ENCODE measurements at regions not wholly inside any gene's neighbourhood (a gene's known extent, or its start where the extent isn't known, plus 50 kb on each side); places are given as distances from the start of the nearest gene placed in this dataset.

DNA sequence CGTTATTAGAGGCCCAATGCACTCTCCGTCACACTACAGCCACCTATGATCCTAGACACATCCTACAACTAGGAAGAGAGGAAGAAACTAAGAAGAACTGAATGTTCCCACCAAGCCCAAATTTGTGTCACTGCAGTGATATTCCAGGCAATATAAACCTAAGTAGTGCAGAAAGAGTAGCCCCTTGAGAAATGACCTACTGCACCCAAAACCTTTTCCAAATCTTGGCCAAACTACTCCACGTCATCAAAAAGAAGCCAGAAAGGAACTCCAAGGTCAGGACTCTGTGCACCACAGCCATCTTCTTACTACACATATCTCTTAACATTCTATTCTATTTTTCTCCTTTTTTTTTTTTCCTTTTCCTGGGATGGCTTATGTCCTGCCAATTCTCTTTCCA, 60.2 kb downstream of the ADAMTS1 start:
- no peak for FAIRE-seq
- Histone ChIP-seq H3K4me3 (replicated peaks in 1 of 3; ENCODE audit: insufficient read depth in 1 of 3, low read depth in 1 of 3, low read length in 3 of 3) (no peak overlapping the region), H3K36me3 (ENCODE audit: control insufficient read depth in 2 of 2, extremely low read depth in 1 of 2, insufficient read depth in 2 of 2, low read length in 2 of 2) (no peaks in the 10 kb centered on the region), H3K4me1 (ENCODE audit: control insufficient read depth, extremely low read depth, insufficient read depth, low read length) (no peaks in the 10 kb centered on the region), H2AFZ (ENCODE audit: low read depth, low read length) (no peak overlapping the region), H3K27me3 (ENCODE audit: control insufficient read depth in 2 of 2, insufficient read depth in 2 of 2, low read length in 2 of 2) (peaks cover 2% of the 10 kb centered on the region in 2 experiments), H3K79me2 (ENCODE audit: control insufficient read depth, insufficient read depth, low read length) (no peaks in the 10 kb centered on the region), H3K9me3 (replicated peaks; ENCODE audit: control insufficient read depth, insufficient read depth, low read length) (no peaks in the 10 kb centered on the region), H3K27ac (ENCODE audit: insufficient read depth, low read depth, low read length) (no peak overlapping the region), H3K4me2 (ENCODE audit: insufficient read depth, low read length) (no peak overlapping the region), H3K9me1 (replicated peaks; ENCODE audit: control insufficient read depth, extremely low read depth, insufficient read depth, low read length) (no peaks in the 10 kb centered on the region), H4K20me1 (replicated peaks; ENCODE audit: control insufficient read depth, extremely low read depth, insufficient read depth, low read length) (no peaks in the 10 kb centered on the region), H3K9ac (replicated peaks; ENCODE audit: extremely low read depth, insufficient read depth, low read length) (no peak overlapping the region)
- BruUV-seq (replicated peaks): no TSS peak
- CTCF ChIA-PET: no interaction called here
- dilution Hi-C loops (cut with MboI; ENCODE audit: extremely low pct_ligation_motif_present, low sequenced_read_pairs) (no loop called here), intact Hi-C loops (cut with micrococcal nuclease) (no loop called here)
- POLR2A ChIA-PET: no interaction called here
- TF ChIP-seq MYC (IDR thresholded peaks at IDR 0.05; ENCODE audit: low read depth, low read length) (no peak), FOS (IDR thresholded peaks at IDR 0.05; ENCODE audit: borderline replicate concordance, insufficient read depth, low read length) (no peak), POLR2AphosphoS5 (IDR thresholded peaks at IDR 0.05; ENCODE audit: insufficient read depth, low read depth, low read length) (no peak), MAX (IDR thresholded peaks at IDR 0.05; ENCODE audit: insufficient read depth, insufficient read length) (no peak), EZH2 (IDR thresholded peaks at IDR 0.05; ENCODE audit: borderline replicate concordance, low read depth, low read length, severe bottlenecking) (no peak), JUN (IDR thresholded peaks at IDR 0.05; ENCODE audit: borderline replicate concordance, insufficient read depth, insufficient read length, low read depth) (no peak), POLR2A (IDR thresholded peaks at IDR 0.05; ENCODE audit: low read depth, low read length) (no peak), GATA2 (IDR thresholded peaks at IDR 0.05; ENCODE audit: insufficient read depth, insufficient read length, low read depth, low read length) (no peak)
- no peak for DNase-seq (ENCODE audit: low read depth, low spot score)

GRCh38 chr21:26783466-26784195, 61.6 kb downstream of the ADAMTS1 start:
- Histone ChIP-seq H3K4me1 (ENCODE audit: control insufficient read depth, extremely low read depth, insufficient read depth, low read length) (no peaks in the 10 kb centered on the region), H2AFZ (ENCODE audit: low read depth, low read length) (no peak overlapping the region), H3K9me3 (replicated peaks; ENCODE audit: control insufficient read depth, insufficient read depth, low read length) (no peaks in the 10 kb centered on the region), H3K4me2 (ENCODE audit: insufficient read depth, low read length) (no peak overlapping the region), H3K4me3 (replicated peaks in 1 of 3; ENCODE audit: insufficient read depth in 1 of 3, low read depth in 1 of 3, low read length in 3 of 3) (no peak overlapping the region), H3K36me3 (ENCODE audit: control insufficient read depth in 2 of 2, extremely low read depth in 1 of 2, insufficient read depth in 2 of 2, low read length in 2 of 2) (no peaks in the 10 kb centered on the region), H3K27me3 (ENCODE audit: control insufficient read depth in 2 of 2, insufficient read depth in 2 of 2, low read length in 2 of 2) (peaks cover 2% of the 10 kb centered on the region in 2 experiments), H3K27ac (ENCODE audit: insufficient read depth, low read depth, low read length) (no peak overlapping the region), H3K79me2 (ENCODE audit: control insufficient read depth, insufficient read depth, low read length) (no peaks in the 10 kb centered on the region), H4K20me1 (replicated peaks; ENCODE audit: control insufficient read depth, extremely low read depth, insufficient read depth, low read length) (no peaks in the 10 kb centered on the region), H3K9ac (replicated peaks; ENCODE audit: extremely low read depth, insufficient read depth, low read length) (no peak overlapping the region), H3K9me1 (replicated peaks; ENCODE audit: control insufficient read depth, extremely low read depth, insufficient read depth, low read length) (no peaks in the 10 kb centered on the region)
- no peak for FAIRE-seq
- no peak for TF ChIP-seq CTCF (IDR thresholded peaks at IDR 0.05; ENCODE audit: extremely low read depth in 1 of 2, insufficient read depth in 1 of 2, low read depth in 1 of 2, low read length in 2 of 2)
- no peak for TF ChIP-seq EZH2 (IDR thresholded peaks at IDR 0.05; ENCODE audit: borderline replicate concordance, low read depth, low read length, severe bottlenecking)
- TF ChIP-seq POLR2A (IDR thresholded peaks at IDR 0.05; ENCODE audit: low read depth, low read length): no peak
- no peak for TF ChIP-seq MYC (IDR thresholded peaks at IDR 0.05; ENCODE audit: low read depth, low read length)
- TF ChIP-seq MAX (IDR thresholded peaks at IDR 0.05; ENCODE audit: insufficient read depth, insufficient read length): no peak
- no peak for TF ChIP-seq JUN (IDR thresholded peaks at IDR 0.05; ENCODE audit: borderline replicate concordance, insufficient read depth, insufficient read length, low read depth)
- TF ChIP-seq GATA2 (IDR thresholded peaks at IDR 0.05; ENCODE audit: insufficient read depth, insufficient read length, low read depth, low read length): no peak
- TF ChIP-seq POLR2AphosphoS5 (IDR thresholded peaks at IDR 0.05; ENCODE audit: insufficient read depth, low read depth, low read length): no peak
- TF ChIP-seq FOS (IDR thresholded peaks at IDR 0.05; ENCODE audit: borderline replicate concordance, insufficient read depth, low read length): no peak
- dilution Hi-C loops (cut with MboI; ENCODE audit: extremely low pct_ligation_motif_present, low sequenced_read_pairs): no loop called here
- intact Hi-C loops (cut with micrococcal nuclease): no loop called here
- no peak for DNase-seq (ENCODE audit: low read depth, low spot score)
- ChIA-PET POLR2A (no interaction called here), CTCF (no interaction called here)
- BruUV-seq (replicated peaks): no TSS peak
